A549 (cell line): ENCODE measurements at regions not wholly inside any gene's neighbourhood (a gene's known extent, or its start where the extent isn't known, plus 50 kb on each side); places are given as distances from the start of the nearest gene placed in this dataset.

Source experiments
- ATAC-seq, 2 experiments: fragments of 200-7000 bp in 1 of 2; fragments of >200 bp in 1 of 2; cut with Nextera tagmentation in 1 of 2; cut with Tn5 transposase in 1 of 2; 3 replicates each; pipeline versions ENCODE4 v1.8.0 to v1.9.1; 2018 to 2020; ENCODE audit warnings: mild to moderate bottlenecking in 1 of 2, moderate library complexity in 1 of 2
- CTCF ChIA-PET: fragments of 300-600 bp; sonication (Branson Sonifier 250); formaldehyde crosslinking; extraction: SDS; loops from one replicate; lab custom pipeline; 2021; ENCODE audit warnings: antibody characterized with exemption, inconsistent platforms; lab: Yijun Ruan, JAX
- POLR2A ChIA-PET: fragments of 350-600 bp; formaldehyde crosslinking; extraction: SDS; loops from one replicate; lab custom pipeline; 2021; ENCODE audit warnings: antibody characterized with exemption, inconsistent platforms; lab: Yijun Ruan, JAX
- DNase-seq, 2 experiments: peaks; one replicate each; pipeline versions ENCODE4 v3.0.0 to v3.0.0-alpha.2; 2011 to 2016; ENCODE audit warnings: low read depth in 1 of 2, low spot score in 1 of 2
- FAIRE-seq: peaks from 2 replicates; lab custom pipeline; 2011; peaks lifted over from hg19 to GRCh38; lab: Jason Lieb, UNC
- H3K27ac ChIP-seq, 2 experiments: fragments of >200 bp; sonication (Bioruptor Twin); formaldehyde crosslinking; 3 replicates each; pipeline ENCODE4 v1.5.1; 2016 to 2017
- H3K4me1 ChIP-seq: fragments of >200 bp; sonication (Bioruptor Twin); formaldehyde crosslinking; 3 replicates; pipeline ENCODE4 v1.6.1; 2016
- H3K4me2 ChIP-seq: fragments of >200 bp; sonication (Bioruptor Twin); formaldehyde crosslinking; 3 replicates; pipeline ENCODE4 v1.6.1; 2016
- H3K4me3 ChIP-seq: fragments of >200 bp; sonication (Bioruptor Twin); formaldehyde crosslinking; 3 replicates; pipeline ENCODE4 v1.5.1; 2016
- H3K9me3 ChIP-seq: fragments of >200 bp; sonication (Bioruptor Twin); formaldehyde crosslinking; 3 replicates; pipeline ENCODE4 v1.6.1; 2016
- BHLHE40 ChIP-seq: IDR thresholded peaks from 2 replicates; pipeline ENCODE4 v1.6.1; 2012; ENCODE audit warnings: low read depth, low read length, inconsistent platforms
- CBX8 ChIP-seq: fragments of 200-600 bp; sonication (generic); IDR thresholded peaks from 2 replicates; pipeline ENCODE4 v1.6.1; 2016
- CEBPB ChIP-seq, 2 experiments: fragments of >200 bp in 1 of 2; sonication (Bioruptor Twin) in 1 of 2; formaldehyde crosslinking in 1 of 2; IDR thresholded peaks; 2 replicates each; pipeline ENCODE4 v1.6.1; 2012 to 2016
- CHD4 ChIP-seq: fragments of 200-600 bp; sonication (generic); IDR thresholded peaks from 2 replicates; pipeline ENCODE4 v1.6.1; 2016; ENCODE audit warnings: antibody characterized with exemption, mild to moderate bottlenecking, borderline replicate concordance
- EHF ChIP-seq: fragments of 250-450 bp; sonication (Bioruptor Pico); IDR thresholded peaks from 2 replicates; pipeline ENCODE4 v1.5.0; 2020; ENCODE audit warnings: mild to moderate bottlenecking
- EHMT2 ChIP-seq: fragments of 200-600 bp; sonication (generic); IDR thresholded peaks from 2 replicates; pipeline ENCODE4 v1.6.1; 2016; ENCODE audit warnings: antibody characterized with exemption, low read depth, mild to moderate bottlenecking, moderate library complexity
- ESRRA ChIP-seq: fragments of 150-350 bp; IDR thresholded peaks from 2 replicates; pipeline ENCODE4 v1.6.1; 2014; ENCODE audit warnings: mild to moderate bottlenecking, low read length, borderline replicate concordance
- FOSL2 ChIP-seq, 2 experiments: fragments of 450-650 bp in 1 of 2; fragments of >200 bp in 1 of 2; sonication (Bioruptor Twin) in 1 of 2; formaldehyde crosslinking; IDR thresholded peaks; 2 replicates each; pipeline versions ENCODE4 v1.5.0 to v1.6.1; 2016 to 2020; ENCODE audit warnings: mild to moderate bottlenecking in 1 of 2, moderate library complexity in 1 of 2
- HOXA7 ChIP-seq: fragments of 250-450 bp; sonication (Bioruptor Pico); IDR thresholded peaks from 2 replicates; pipeline ENCODE4 v1.5.0; 2020; ENCODE audit warnings: mild to moderate bottlenecking, moderate library complexity
- KDM5A ChIP-seq: fragments of 200-600 bp; sonication (generic); IDR thresholded peaks from 2 replicates; pipeline ENCODE4 v1.6.1; 2016; ENCODE audit warnings: antibody characterized with exemption, mild to moderate bottlenecking
- NFE2L2 ChIP-seq: fragments of 150-350 bp; conservative IDR thresholded peaks from 2 replicates; pipeline ENCODE4 v1.6.1; 2014; ENCODE audit warnings: low read length
- POLR2A ChIP-seq: IDR thresholded peaks from 2 replicates; pipeline ENCODE4 v1.6.1; 2012; ENCODE audit warnings: mild to moderate bottlenecking, low read length
- RARB ChIP-seq: fragments of 250-450 bp; sonication (Bioruptor Pico); IDR thresholded peaks from 2 replicates; pipeline ENCODE4 v1.8.0; 2021; ENCODE audit warnings: mild to moderate bottlenecking, moderate library complexity
- RCOR1 ChIP-seq: fragments of 150-350 bp; IDR thresholded peaks from 2 replicates; pipeline ENCODE4 v1.6.1; 2014; ENCODE audit warnings: antibody characterized with exemption, low read length, low read depth
- RFX5 ChIP-seq: fragments of 450-650 bp; IDR thresholded peaks from 2 replicates; pipeline ENCODE4 v1.7.1; 2014; ENCODE audit warnings: antibody characterized with exemption, mild to moderate bottlenecking, moderate library complexity
- SMC3 ChIP-seq: fragments of >200 bp; sonication (Bioruptor Twin); formaldehyde crosslinking; IDR thresholded peaks from 3 replicates; pipeline ENCODE4 v1.6.1; 2018; ENCODE audit warnings: inconsistent platforms
- SREBF2 ChIP-seq: fragments of 450-650 bp; IDR thresholded peaks from 2 replicates; pipeline ENCODE4 v1.6.1; 2014; ENCODE audit warnings: mild to moderate bottlenecking, moderate library complexity
- ZNF302 ChIP-seq: fragments of 250-450 bp; sonication (Bioruptor Pico); IDR thresholded peaks from 2 replicates; pipeline ENCODE4 v1.9.0; 2021; ENCODE audit warnings: inconsistent platforms, mild to moderate bottlenecking, moderate library complexity
- ZSCAN20 ChIP-seq: fragments of 250-450 bp; sonication (Bioruptor Pico); IDR thresholded peaks from 2 replicates; pipeline ENCODE4 v1.8.0; 2022; ENCODE audit warnings: mild to moderate bottlenecking, moderate library complexity
- WGBS: methylation state at CpG from one replicate; pipeline ENCODE4 v1.1.6; 2017; ENCODE audit errors: missing lambda C conversion rate; 5-methylcytosine and 5-hydroxymethylcytosine counted together
- TF ChIP-seq, protein P1 (sequence below): fragments of >200 bp; sonication (Bioruptor Twin); formaldehyde crosslinking; IDR thresholded peaks from 3 replicates; pipeline ENCODE4 v1.5.1; 2016
- TF ChIP-seq, protein P2 (sequence below): IDR thresholded peaks from 2 replicates; pipeline ENCODE4 v1.6.1; 2012
- TF ChIP-seq, protein P3 (sequence below): fragments of 450-650 bp; IDR thresholded peaks from 2 replicates; pipeline ENCODE4 v1.6.1; 2014; ENCODE audit warnings: antibody characterized with exemption
- TF ChIP-seq, protein P4 (sequence below): IDR thresholded peaks from 2 replicates; pipeline ENCODE4 v1.6.1; 2012
- TF ChIP-seq, protein P5 (sequence below): fragments of 200-600 bp; sonication (generic); IDR thresholded peaks from 2 replicates; pipeline ENCODE4 v1.6.1; 2016; ENCODE audit warnings: antibody characterized with exemption, mild to moderate bottlenecking, moderate library complexity
- TF ChIP-seq, protein P6 (sequence below): fragments of 250-450 bp; sonication (Bioruptor Pico); IDR thresholded peaks from 2 replicates; pipeline ENCODE4 v1.5.0; 2021; ENCODE audit warnings: mild to moderate bottlenecking, moderate library complexity, borderline replicate concordance

DNA sequence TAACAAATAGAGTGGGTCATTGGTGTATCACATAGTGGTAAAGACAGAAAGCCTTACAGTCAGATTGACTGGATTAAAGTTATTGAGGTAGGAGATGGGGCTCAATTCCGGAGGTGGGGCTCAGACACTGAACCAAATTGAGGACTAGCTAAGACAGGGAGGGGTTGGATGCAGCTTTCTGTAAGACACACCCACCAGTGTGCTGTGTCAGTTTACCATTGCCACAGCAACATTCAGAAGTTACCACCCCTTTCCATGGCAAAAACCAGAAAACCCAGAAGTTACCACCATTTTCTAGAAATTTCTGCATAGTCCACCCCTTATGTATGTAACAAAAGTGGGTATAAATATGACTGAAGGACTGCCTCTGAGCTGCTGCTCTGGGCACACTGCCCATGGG lies 167.6 kb upstream of the TMEM72 start:
- no peaks in the 10 kb centered on the region for H3K9me3 ChIP-seq
- 0% methylated on average over 1 of the region's 1 CpG for WGBS
- no peak for DNase-seq
- no peak overlapping the region for H3K4me2 ChIP-seq
- no peak overlapping the region for H3K27ac ChIP-seq
- no peak for ATAC-seq
- H3K4me1 ChIP-seq = no peaks in the 10 kb centered on the region
- no peak overlapping the region for H3K4me3 ChIP-seq
- ChIA-PET POLR2A (no interaction called here), CTCF (no interaction called here)
- TF ChIP-seq RFX5 (no peak), CBX8 (no peak), HOXA7 (CRISPR knock-in tag) (no peak), ZNF302 (no peak), BHLHE40 (no peak), POLR2A (no peak), CEBPB (IDR thresholded peaks at IDR 0.05) (no peak), ESRRA (no peak), NFE2L2 (no peak), FOSL2 (IDR thresholded peaks at IDR 0.05) (no peak), FOSL2 (CRISPR knock-in tag; IDR thresholded peaks at IDR 0.05) (no peak), RCOR1 (no peak), CHD4 (no peak), RARB (CRISPR knock-in tag) (no peak)
- TF ChIP-seq, protein P1, sequence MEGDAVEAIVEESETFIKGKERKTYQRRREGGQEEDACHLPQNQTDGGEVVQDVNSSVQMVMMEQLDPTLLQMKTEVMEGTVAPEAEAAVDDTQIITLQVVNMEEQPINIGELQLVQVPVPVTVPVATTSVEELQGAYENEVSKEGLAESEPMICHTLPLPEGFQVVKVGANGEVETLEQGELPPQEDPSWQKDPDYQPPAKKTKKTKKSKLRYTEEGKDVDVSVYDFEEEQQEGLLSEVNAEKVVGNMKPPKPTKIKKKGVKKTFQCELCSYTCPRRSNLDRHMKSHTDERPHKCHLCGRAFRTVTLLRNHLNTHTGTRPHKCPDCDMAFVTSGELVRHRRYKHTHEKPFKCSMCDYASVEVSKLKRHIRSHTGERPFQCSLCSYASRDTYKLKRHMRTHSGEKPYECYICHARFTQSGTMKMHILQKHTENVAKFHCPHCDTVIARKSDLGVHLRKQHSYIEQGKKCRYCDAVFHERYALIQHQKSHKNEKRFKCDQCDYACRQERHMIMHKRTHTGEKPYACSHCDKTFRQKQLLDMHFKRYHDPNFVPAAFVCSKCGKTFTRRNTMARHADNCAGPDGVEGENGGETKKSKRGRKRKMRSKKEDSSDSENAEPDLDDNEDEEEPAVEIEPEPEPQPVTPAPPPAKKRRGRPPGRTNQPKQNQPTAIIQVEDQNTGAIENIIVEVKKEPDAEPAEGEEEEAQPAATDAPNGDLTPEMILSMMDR = no peak
- TF ChIP-seq, protein P2, sequence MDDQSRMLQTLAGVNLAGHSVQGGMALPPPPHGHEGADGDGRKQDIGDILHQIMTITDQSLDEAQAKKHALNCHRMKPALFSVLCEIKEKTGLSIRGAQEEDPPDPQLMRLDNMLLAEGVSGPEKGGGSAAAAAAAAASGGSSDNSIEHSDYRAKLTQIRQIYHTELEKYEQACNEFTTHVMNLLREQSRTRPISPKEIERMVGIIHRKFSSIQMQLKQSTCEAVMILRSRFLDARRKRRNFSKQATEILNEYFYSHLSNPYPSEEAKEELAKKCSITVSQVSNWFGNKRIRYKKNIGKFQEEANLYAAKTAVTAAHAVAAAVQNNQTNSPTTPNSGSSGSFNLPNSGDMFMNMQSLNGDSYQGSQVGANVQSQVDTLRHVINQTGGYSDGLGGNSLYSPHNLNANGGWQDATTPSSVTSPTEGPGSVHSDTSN = no peak
- TF ChIP-seq, protein P3, sequence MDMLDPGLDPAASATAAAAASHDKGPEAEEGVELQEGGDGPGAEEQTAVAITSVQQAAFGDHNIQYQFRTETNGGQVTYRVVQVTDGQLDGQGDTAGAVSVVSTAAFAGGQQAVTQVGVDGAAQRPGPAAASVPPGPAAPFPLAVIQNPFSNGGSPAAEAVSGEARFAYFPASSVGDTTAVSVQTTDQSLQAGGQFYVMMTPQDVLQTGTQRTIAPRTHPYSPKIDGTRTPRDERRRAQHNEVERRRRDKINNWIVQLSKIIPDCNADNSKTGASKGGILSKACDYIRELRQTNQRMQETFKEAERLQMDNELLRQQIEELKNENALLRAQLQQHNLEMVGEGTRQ = no peak
- FAIRE-seq = no peak

DNA sequence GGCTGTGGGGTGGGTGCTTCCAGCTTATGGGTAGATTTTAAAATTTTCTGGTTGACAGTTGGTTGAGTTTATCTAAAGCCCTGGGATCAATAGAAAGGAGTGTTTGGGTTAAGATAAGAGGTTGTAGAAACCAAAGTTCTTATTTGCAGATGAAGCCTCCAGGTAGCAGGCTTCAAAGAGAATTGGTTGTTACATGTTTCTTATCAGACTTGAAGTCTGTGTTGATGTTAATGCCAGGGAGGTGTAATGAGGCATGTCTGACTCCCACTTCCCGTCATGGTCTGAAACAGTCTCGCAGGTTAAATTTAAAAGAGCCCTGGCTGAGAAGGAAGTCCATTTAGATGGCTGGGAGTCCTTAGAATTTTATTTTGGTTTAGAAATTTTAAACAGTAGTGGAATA lies 165.2 kb upstream of the TMEM72 start:
- 0% methylated on average over 2 of the region's 2 CpGs for WGBS
- no peak for ATAC-seq
- CTCF ChIA-PET = no interaction called here
- Histone ChIP-seq H3K4me1 (no peaks in the 10 kb centered on the region), H3K4me3 (no peak overlapping the region), H3K27ac (no peak overlapping the region), H3K9me3 (no peaks in the 10 kb centered on the region), H3K4me2 (no peak overlapping the region)
- FAIRE-seq = no peak
- POLR2A ChIA-PET = no interaction called here
- DNase-seq = no peak
- TF ChIP-seq, protein P4, sequence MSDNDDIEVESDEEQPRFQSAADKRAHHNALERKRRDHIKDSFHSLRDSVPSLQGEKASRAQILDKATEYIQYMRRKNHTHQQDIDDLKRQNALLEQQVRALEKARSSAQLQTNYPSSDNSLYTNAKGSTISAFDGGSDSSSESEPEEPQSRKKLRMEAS = no peak
- TF ChIP-seq, protein P5, sequence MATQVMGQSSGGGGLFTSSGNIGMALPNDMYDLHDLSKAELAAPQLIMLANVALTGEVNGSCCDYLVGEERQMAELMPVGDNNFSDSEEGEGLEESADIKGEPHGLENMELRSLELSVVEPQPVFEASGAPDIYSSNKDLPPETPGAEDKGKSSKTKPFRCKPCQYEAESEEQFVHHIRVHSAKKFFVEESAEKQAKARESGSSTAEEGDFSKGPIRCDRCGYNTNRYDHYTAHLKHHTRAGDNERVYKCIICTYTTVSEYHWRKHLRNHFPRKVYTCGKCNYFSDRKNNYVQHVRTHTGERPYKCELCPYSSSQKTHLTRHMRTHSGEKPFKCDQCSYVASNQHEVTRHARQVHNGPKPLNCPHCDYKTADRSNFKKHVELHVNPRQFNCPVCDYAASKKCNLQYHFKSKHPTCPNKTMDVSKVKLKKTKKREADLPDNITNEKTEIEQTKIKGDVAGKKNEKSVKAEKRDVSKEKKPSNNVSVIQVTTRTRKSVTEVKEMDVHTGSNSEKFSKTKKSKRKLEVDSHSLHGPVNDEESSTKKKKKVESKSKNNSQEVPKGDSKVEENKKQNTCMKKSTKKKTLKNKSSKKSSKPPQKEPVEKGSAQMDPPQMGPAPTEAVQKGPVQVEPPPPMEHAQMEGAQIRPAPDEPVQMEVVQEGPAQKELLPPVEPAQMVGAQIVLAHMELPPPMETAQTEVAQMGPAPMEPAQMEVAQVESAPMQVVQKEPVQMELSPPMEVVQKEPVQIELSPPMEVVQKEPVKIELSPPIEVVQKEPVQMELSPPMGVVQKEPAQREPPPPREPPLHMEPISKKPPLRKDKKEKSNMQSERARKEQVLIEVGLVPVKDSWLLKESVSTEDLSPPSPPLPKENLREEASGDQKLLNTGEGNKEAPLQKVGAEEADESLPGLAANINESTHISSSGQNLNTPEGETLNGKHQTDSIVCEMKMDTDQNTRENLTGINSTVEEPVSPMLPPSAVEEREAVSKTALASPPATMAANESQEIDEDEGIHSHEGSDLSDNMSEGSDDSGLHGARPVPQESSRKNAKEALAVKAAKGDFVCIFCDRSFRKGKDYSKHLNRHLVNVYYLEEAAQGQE = no peak
- TF ChIP-seq ZNF302 = no peak
- no peak for TF ChIP-seq EHF (CRISPR knock-in tag)
- TF ChIP-seq ZSCAN20 (CRISPR knock-in tag) = no peak
- TF ChIP-seq, protein P1 = no peak
- TF ChIP-seq, protein P6, sequence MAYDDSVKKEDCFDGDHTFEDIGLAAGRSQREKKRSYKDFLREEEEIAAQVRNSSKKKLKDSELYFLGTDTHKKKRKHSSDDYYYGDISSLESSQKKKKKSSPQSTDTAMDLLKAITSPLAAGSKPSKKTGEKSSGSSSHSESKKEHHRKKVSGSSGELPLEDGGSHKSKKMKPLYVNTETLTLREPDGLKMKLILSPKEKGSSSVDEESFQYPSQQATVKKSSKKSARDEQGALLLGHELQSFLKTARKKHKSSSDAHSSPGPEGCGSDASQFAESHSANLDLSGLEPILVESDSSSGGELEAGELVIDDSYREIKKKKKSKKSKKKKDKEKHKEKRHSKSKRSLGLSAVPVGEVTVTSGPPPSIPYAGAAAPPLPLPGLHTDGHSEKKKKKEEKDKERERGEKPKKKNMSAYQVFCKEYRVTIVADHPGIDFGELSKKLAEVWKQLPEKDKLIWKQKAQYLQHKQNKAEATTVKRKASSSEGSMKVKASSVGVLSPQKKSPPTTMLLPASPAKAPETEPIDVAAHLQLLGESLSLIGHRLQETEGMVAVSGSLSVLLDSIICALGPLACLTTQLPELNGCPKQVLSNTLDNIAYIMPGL (CRISPR knock-in tag) = no peak
- no peak for TF ChIP-seq SMC3
- TF ChIP-seq SREBF2 = no peak
- TF ChIP-seq ESRRA = no peak
- TF ChIP-seq KDM5A = no peak
- no peak for TF ChIP-seq CEBPB (IDR thresholded peaks at IDR 0.05)
- no peak for TF ChIP-seq EHMT2
